Parathyroid adenoma (tissue), 2 donors: ENCODE measurements at regions not wholly inside any gene's neighbourhood (a gene's known extent, or its start where the extent isn't known, plus 50 kb on each side); places are given as distances from the start of the nearest gene placed in this dataset.

ENCODE experiments used
- H2AFZ ChIP-seq: fragments of 300-600 bp; sonication (generic); one replicate; pipeline ENCODE4 v1.7.0; 2017; ENCODE audit warnings: antibody characterized with exemption, mild to moderate bottlenecking
- H3K27ac ChIP-seq: fragments of 300-600 bp; sonication (generic); one replicate; pipeline ENCODE4 v1.7.0; 2017
- H3K27me3 ChIP-seq: fragments of 300-600 bp; sonication (generic); one replicate; pipeline ENCODE4 v1.7.0; 2017; ENCODE audit warnings: low read length; ENCODE audit not compliant: control insufficient read depth, insufficient read depth
- H3K36me3 ChIP-seq: fragments of 300-600 bp; sonication (generic); one replicate; pipeline ENCODE4 v1.7.0; 2017; ENCODE audit warnings: low read length; ENCODE audit not compliant: control insufficient read depth, insufficient read depth
- H3K4me1 ChIP-seq: fragments of 300-600 bp; sonication (generic); one replicate; pipeline ENCODE4 v1.7.0; 2017; ENCODE audit warnings: control low read depth
- H3K4me2 ChIP-seq: fragments of 300-600 bp; sonication (generic); one replicate; pipeline ENCODE4 v1.7.0; 2017; ENCODE audit warnings: low read length
- H3K4me3 ChIP-seq: fragments of 300-600 bp; sonication (generic); one replicate; pipeline ENCODE4 v1.7.0; 2017; ENCODE audit warnings: low read depth, low read length
- H3K79me2 ChIP-seq: fragments of 300-600 bp; sonication (generic); one replicate; pipeline ENCODE4 v1.7.0; 2017; ENCODE audit warnings: control low read depth
- H3K9ac ChIP-seq: fragments of 300-600 bp; sonication (generic); one replicate; pipeline ENCODE4 v1.7.0; 2017; ENCODE audit warnings: mild to moderate bottlenecking
- H3K9me3 ChIP-seq: fragments of 300-600 bp; sonication (generic); one replicate; pipeline ENCODE4 v1.7.0; 2017; ENCODE audit warnings: low read length; ENCODE audit not compliant: control insufficient read depth
- CTCF ChIP-seq: fragments of 300-600 bp; sonication (generic); IDR thresholded peaks from one replicate; pipeline ENCODE4 v1.7.0; 2017; ENCODE audit warnings: antibody characterized with exemption, mild to moderate bottlenecking
- donor health status: primary hyperparathyroidism.

- TF ChIP-seq CTCF = no peak
- no peaks in the 10 kb centered on the region for H3K4me1 ChIP-seq
Measured at GRCh38 chr16:5556158-5556810, 458.7 kb upstream of the EEF2KMT start.

GRCh38 chr16:5551909-5552308 lies 454.3 kb upstream of the EEF2KMT start:
- no peak overlapping the region for H3K4me3 ChIP-seq
- H3K9ac ChIP-seq = no peak overlapping the region
- no peak overlapping the region for H2AFZ ChIP-seq
- H3K9me3 ChIP-seq = no peaks in the 10 kb centered on the region
- no peak overlapping the region for H3K27ac ChIP-seq
- H3K79me2 ChIP-seq = no peaks in the 10 kb centered on the region
- no peaks in the 10 kb centered on the region for H3K4me1 ChIP-seq
- no peak for TF ChIP-seq CTCF
- H3K36me3 ChIP-seq = no peaks in the 10 kb centered on the region
- no peaks in the 10 kb centered on the region for H3K27me3 ChIP-seq
- H3K4me2 ChIP-seq = no peak overlapping the region

More at GRCh38 chr16:5556158-5556810, 458.7 kb upstream of the EEF2KMT start:
- H3K9me3 ChIP-seq = no peaks in the 10 kb centered on the region
- H3K9ac ChIP-seq = no peak overlapping the region
- no peak overlapping the region for H3K4me2 ChIP-seq
- no peaks in the 10 kb centered on the region for H3K36me3 ChIP-seq
- no peaks in the 10 kb centered on the region for H3K27me3 ChIP-seq
- no peaks in the 10 kb centered on the region for H3K79me2 ChIP-seq
- no peak overlapping the region for H3K4me3 ChIP-seq
- H3K27ac ChIP-seq = no peak overlapping the region
- H2AFZ ChIP-seq = no peak overlapping the region

- Histone ChIP-seq H3K36me3 (no peaks in the 10 kb centered on the region), H2AFZ (no peak overlapping the region), H3K9ac (no peak overlapping the region), H3K4me1 (no peaks in the 10 kb centered on the region), H3K9me3 (no peaks in the 10 kb centered on the region), H3K4me2 (no peak overlapping the region), H3K27ac (no peak overlapping the region), H3K4me3 (no peak overlapping the region), H3K27me3 (no peaks in the 10 kb centered on the region), H3K79me2 (no peaks in the 10 kb centered on the region)
- no peak for TF ChIP-seq CTCF
Measured at GRCh38 chr16:5549802-5550201, 452.2 kb upstream of the EEF2KMT start.

GRCh38 chr16:5541356-5541755 lies 443.8 kb upstream of the EEF2KMT start:
- no peak for TF ChIP-seq CTCF

GRCh38 chr16:5537347-5537746 lies 439.8 kb upstream of the EEF2KMT start:
- H3K4me2 ChIP-seq = no peak overlapping the region
- H3K27me3 ChIP-seq = no peaks in the 10 kb centered on the region
- no peaks in the 10 kb centered on the region for H3K9me3 ChIP-seq
- no peak overlapping the region for H3K9ac ChIP-seq
- no peaks in the 10 kb centered on the region for H3K79me2 ChIP-seq
- H2AFZ ChIP-seq = no peak overlapping the region
- no peak overlapping the region for H3K4me3 ChIP-seq
- H3K4me1 ChIP-seq = no peaks in the 10 kb centered on the region
- H3K36me3 ChIP-seq = no peaks in the 10 kb centered on the region
- no peak for TF ChIP-seq CTCF
- no peak overlapping the region for H3K27ac ChIP-seq

More at GRCh38 chr16:5541356-5541755, 443.8 kb upstream of the EEF2KMT start:
- H3K4me2 ChIP-seq = no peak overlapping the region
- no peak overlapping the region for H3K27ac ChIP-seq
- H3K36me3 ChIP-seq = no peaks in the 10 kb centered on the region
- H3K79me2 ChIP-seq = no peaks in the 10 kb centered on the region
- H3K9me3 ChIP-seq = no peaks in the 10 kb centered on the region
- no peak overlapping the region for H3K4me3 ChIP-seq
- H2AFZ ChIP-seq = no peak overlapping the region
- no peaks in the 10 kb centered on the region for H3K4me1 ChIP-seq
- no peaks in the 10 kb centered on the region for H3K27me3 ChIP-seq
- no peak overlapping the region for H3K9ac ChIP-seq
